GM12801 (cell line): ENCODE measurements at regions not wholly inside any gene's neighbourhood (a gene's known extent, or its start where the extent isn't known, plus 50 kb on each side); places are given as distances from the start of the nearest gene placed in this dataset.

ENCODE experiments used
- CTCF ChIP-seq: IDR thresholded peaks from one replicate; pipeline ENCODE4 v1.5.1; 2011; ENCODE audit warnings: control low read depth; ENCODE audit not compliant: insufficient read length; ENCODE audit errors: extremely low read depth

- no peak for TF ChIP-seq CTCF
Measured at GRCh38 chr17:77877036-77877435, 81.5 kb upstream of the TNRC6C start.

DNA sequence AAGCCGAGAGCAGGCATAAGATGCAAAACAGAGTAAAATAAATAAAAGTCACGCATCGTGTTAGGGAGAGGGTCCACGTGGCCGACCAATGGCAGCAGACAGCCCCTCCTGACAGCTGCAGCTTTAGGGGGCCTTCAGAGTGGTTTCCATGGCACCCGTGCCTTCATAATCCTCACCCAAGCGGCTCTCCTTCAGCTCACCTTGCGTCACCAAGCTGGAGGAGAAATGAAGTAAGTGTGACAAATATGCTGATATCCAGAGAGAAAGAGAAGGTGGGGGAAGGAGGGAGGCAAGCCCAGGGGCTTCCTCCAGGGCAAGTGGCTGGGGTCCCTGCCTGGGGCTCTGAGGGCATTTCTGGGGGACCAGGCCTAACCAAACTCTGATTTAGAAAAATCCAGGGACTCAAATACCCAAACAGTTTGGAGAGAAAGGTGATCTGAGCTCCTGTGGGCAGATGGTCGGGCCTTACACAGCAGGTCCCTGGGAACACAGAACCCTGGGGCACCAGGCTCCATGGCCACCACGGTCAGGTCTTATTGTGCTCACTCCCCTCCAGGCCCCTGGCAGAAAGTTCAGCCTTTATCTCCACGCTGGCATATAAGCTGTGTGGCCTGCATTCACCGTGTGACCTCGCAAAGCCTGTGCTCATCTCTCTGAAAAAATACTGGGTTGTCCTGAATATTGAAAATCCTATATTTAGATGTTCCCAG lies 80.7 kb upstream of the TNRC6C start:
- TF ChIP-seq CTCF: no peak

DNA sequence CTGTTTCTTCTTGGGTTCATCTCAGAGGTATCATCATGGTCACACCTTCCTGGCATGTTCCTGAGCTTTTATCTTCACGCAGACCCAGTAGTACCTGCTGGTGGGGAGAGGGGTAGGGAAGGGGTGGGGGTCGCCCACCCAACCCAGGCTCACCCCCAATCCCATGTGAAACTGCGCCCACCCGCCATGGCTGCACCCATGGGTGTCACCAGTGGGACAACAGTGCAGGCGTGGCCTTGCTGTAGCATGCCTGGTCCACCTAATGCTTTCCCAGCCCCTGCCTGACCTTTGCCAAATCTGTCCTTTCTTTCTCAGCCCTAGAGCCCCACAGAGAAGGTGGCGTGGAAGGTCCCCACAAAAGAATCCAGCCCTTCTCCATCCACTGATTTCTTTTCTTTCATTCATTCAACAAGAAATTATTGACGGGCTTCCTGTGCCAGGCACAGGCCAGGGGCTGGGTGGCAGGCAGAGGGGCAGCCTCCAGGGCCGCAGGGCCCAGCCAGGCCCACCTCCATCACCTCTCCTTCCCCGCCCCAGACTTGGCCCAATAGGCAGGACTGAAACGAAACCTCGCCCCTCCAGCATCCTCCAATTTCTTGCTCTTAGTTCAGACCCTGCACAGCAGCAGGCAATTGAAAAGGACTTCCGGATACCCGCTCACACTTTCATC lies 79.1 kb upstream of the TNRC6C start:
- no peak for TF ChIP-seq CTCF

DNA sequence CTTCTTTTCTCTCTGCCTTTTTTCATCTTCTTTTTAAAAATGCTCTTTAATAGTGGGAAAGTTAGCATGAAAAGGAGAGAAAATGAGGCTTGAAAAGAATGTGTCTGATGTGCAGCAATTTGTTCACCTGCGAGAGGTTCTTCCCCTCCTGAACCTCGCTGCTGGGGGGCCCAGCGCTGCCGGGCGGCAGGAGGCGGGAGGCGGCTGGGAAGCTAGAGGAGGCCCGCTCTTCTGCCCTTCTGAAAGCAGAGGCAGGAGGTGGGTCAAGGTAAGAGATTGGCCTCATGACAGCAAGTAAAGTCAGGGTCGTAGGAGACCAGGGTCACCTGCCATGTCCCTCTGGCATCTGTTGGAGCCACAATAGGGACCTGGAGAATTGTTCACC lies 78.6 kb upstream of the TNRC6C start:
- TF ChIP-seq CTCF: no peak

GRCh38 chr17:77880711-77881450 lies 77.6 kb upstream of the TNRC6C start:
- TF ChIP-seq CTCF: no peak

GRCh38 chr17:77881545-77881944 lies 77.0 kb upstream of the TNRC6C start:
- TF ChIP-seq CTCF: no peak

GRCh38 chr17:77882040-77882439 lies 76.5 kb upstream of the TNRC6C start:
- no peak for TF ChIP-seq CTCF
